NB4 (cell line): ENCODE measurements at regions not wholly inside any gene's neighbourhood (a gene's known extent, or its start where the extent isn't known, plus 50 kb on each side); places are given as distances from the start of the nearest gene placed in this dataset.

Experiments
- CTCF ChIP-seq: IDR thresholded peaks from one replicate; pipeline ENCODE4 v1.5.1; 2012; ENCODE audit warnings: low read depth, low read length
- TF ChIP-seq, protein P1 (sequence below): IDR thresholded peaks from 2 replicates; pipeline ENCODE4 v1.6.1; 2011; ENCODE audit warnings: low read depth, low read length

- TF ChIP-seq CTCF = no peak
- TF ChIP-seq, protein P1, sequence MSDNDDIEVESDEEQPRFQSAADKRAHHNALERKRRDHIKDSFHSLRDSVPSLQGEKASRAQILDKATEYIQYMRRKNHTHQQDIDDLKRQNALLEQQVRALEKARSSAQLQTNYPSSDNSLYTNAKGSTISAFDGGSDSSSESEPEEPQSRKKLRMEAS = no peak
These were observed 145.3 kb upstream of the TENT5A start for GRCh38 chr6:81897793-81898192.
